SK-N-SH (cell line): ENCODE measurements at regions not wholly inside any gene's neighbourhood (a gene's known extent, or its start where the extent isn't known, plus 50 kb on each side); places are given as distances from the start of the nearest gene placed in this dataset.

Source experiments
- CTCF ChIA-PET: fragments of 300-600, 350-600 bp; formaldehyde crosslinking; extraction: SDS; loops from one replicate; lab custom pipeline; 2021; lab: Yijun Ruan, JAX
- POLR2A ChIA-PET: fragments of 350-600 bp; sonication (Branson Sonifier 250); formaldehyde crosslinking; extraction: SDS; loops from one replicate; lab custom pipeline; 2020; ENCODE audit warnings: antibody characterized with exemption, inconsistent platforms; lab: Yijun Ruan, JAX
- DNase-seq: peaks from one replicate; pipeline ENCODE4 v3.0.0; 2012
- H2AFZ ChIP-seq: fragments of 200-600 bp; sonication (generic); 2 replicates; pipeline ENCODE4 v1.8.1; 2016; ENCODE audit warnings: antibody characterized with exemption, mild to moderate bottlenecking, low read depth
- H3F3A ChIP-seq: fragments of 200-600 bp; sonication (generic); replicated peaks from 2 replicates; pipeline ENCODE3; 2016; ENCODE audit warnings: antibody characterized with exemption, mild to moderate bottlenecking; ENCODE audit not compliant: insufficient read depth
- H3K27ac ChIP-seq, 2 experiments: fragments of 200-500 bp in 1 of 2; fragments of 200-600 bp in 1 of 2; sonication (Bioruptor generic) in 1 of 2; sonication (generic), shearing (Covaris generic) in 1 of 2; 2 replicates each; pipeline versions ENCODE4 v1.5.1 to v1.6.1; 2014 to 2016; ENCODE audit warnings: low read depth in 2 of 2, inconsistent platforms in 1 of 2, low read length in 1 of 2, mild to moderate bottlenecking in 1 of 2, mixed read lengths in 1 of 2
- H3K27me3 ChIP-seq: fragments of 200-600 bp; sonication (generic), shearing (Covaris generic); 2 replicates; pipeline ENCODE4 v1.6.1; 2016; ENCODE audit warnings: mixed run types; ENCODE audit not compliant: insufficient read depth
- H3K36me3 ChIP-seq, 2 experiments: fragments of 200-500 bp in 1 of 2; fragments of 200-600 bp in 1 of 2; sonication (Bioruptor generic) in 1 of 2; sonication (generic) in 1 of 2; replicated peaks in 1 of 2; 2 replicates each; pipeline versions ENCODE3 to v1.5.1; 2014 to 2016; ENCODE audit warnings: low read length in 1 of 2, mild to moderate bottlenecking in 1 of 2; ENCODE audit not compliant: insufficient read depth in 2 of 2, control insufficient read depth in 1 of 2
- H3K4me1 ChIP-seq, 2 experiments: fragments of 200-500 bp in 1 of 2; fragments of 200-600 bp in 1 of 2; sonication (Bioruptor generic) in 1 of 2; sonication (generic), shearing (Covaris generic) in 1 of 2; 2 replicates each; pipeline versions ENCODE4 v1.5.1 to v1.6.1; 2014 to 2016; ENCODE audit warnings: low read depth in 1 of 2, low read length in 1 of 2, mixed run types in 1 of 2; ENCODE audit not compliant: insufficient read depth in 2 of 2, control insufficient read depth in 1 of 2
- H3K4me2 ChIP-seq: fragments of 200-600 bp; sonication (generic), shearing (Covaris generic); 2 replicates; pipeline ENCODE4 v1.6.1; 2017; ENCODE audit warnings: mixed run types
- H3K4me3 ChIP-seq, 2 experiments: fragments of 200-500 bp in 1 of 2; fragments of 200-600 bp in 1 of 2; sonication (Bioruptor generic) in 1 of 2; sonication (generic), shearing (Covaris generic) in 1 of 2; 2 replicates each; pipeline versions ENCODE4 v1.5.1 to v1.8.1; 2014 to 2016; ENCODE audit warnings: low read depth in 2 of 2, inconsistent platforms in 1 of 2, low read length in 1 of 2, mild to moderate bottlenecking in 1 of 2, mixed read lengths in 1 of 2, moderate library complexity in 1 of 2
- H3K79me2 ChIP-seq: fragments of 200-600 bp; sonication (generic); 2 replicates; pipeline ENCODE4 v1.8.1; 2017; ENCODE audit warnings: mild to moderate bottlenecking; ENCODE audit not compliant: insufficient read depth
- H3K9ac ChIP-seq: fragments of 200-600 bp; sonication (generic); 2 replicates; pipeline ENCODE4 v1.6.1; 2017; ENCODE audit warnings: mixed run types
- H3K9me2 ChIP-seq: fragments of 200-600 bp; sonication (generic); 2 replicates; pipeline ENCODE4 v1.6.1; 2017; ENCODE audit warnings: mixed run types
- H3K9me3 ChIP-seq: fragments of 200-600 bp; sonication (generic); 2 replicates; pipeline ENCODE4 v1.6.1; 2017; ENCODE audit warnings: mixed run types, mild to moderate bottlenecking, moderate library complexity
- H4K20me1 ChIP-seq: fragments of 200-600 bp; sonication (generic); 2 replicates; pipeline ENCODE4 v1.6.1; 2017; ENCODE audit warnings: mild to moderate bottlenecking, mixed run types; ENCODE audit not compliant: insufficient read depth
- CHD2 ChIP-seq: fragments of 150-350 bp; IDR thresholded peaks from 2 replicates; pipeline ENCODE4 v1.6.1; 2018; ENCODE audit warnings: low read length; ENCODE audit not compliant: partially characterized antibody
- ELF1 ChIP-seq: IDR thresholded peaks from 2 replicates; pipeline ENCODE4 v1.4.0; 2012
- FOXM1 ChIP-seq: IDR thresholded peaks from 2 replicates; pipeline ENCODE4 v1.4.0; 2012; ENCODE audit warnings: low read depth, mild to moderate bottlenecking
- GABPA ChIP-seq: IDR thresholded peaks from 2 replicates; pipeline ENCODE4 v1.4.0; 2012; ENCODE audit warnings: low read depth, mild to moderate bottlenecking
- JUND ChIP-seq: IDR thresholded peaks from 2 replicates; pipeline ENCODE4 v1.4.0; 2012
- MAX ChIP-seq: IDR thresholded peaks from 2 replicates; pipeline ENCODE4 v1.4.0; 2012; ENCODE audit warnings: low read depth
- MXI1 ChIP-seq: IDR thresholded peaks from 2 replicates; pipeline ENCODE4 v1.6.1; 2012; ENCODE audit warnings: mild to moderate bottlenecking, low read depth, low read length, improper control_type of control experiment
- NRF1 ChIP-seq: IDR thresholded peaks from 2 replicates; pipeline ENCODE4 v1.6.1; 2012; ENCODE audit warnings: low read depth, mild to moderate bottlenecking, low read length
- POLR2AphosphoS5 ChIP-seq: IDR thresholded peaks from 2 replicates; pipeline ENCODE4 v1.6.1; 2012; ENCODE audit warnings: low read depth, low read length
- RCOR1 ChIP-seq: fragments of 150-350 bp; IDR thresholded peaks from 2 replicates; pipeline ENCODE4 v1.6.1; 2017; ENCODE audit warnings: antibody characterized with exemption, low read length
- RXRA ChIP-seq: IDR thresholded peaks from 2 replicates; pipeline ENCODE4 v1.4.0; 2012; ENCODE audit warnings: low read depth, mild to moderate bottlenecking, borderline replicate concordance
- SIN3A ChIP-seq: IDR thresholded peaks from 2 replicates; pipeline ENCODE4 v1.6.1; 2012; ENCODE audit warnings: low read depth, mild to moderate bottlenecking, low read length, moderate library complexity, borderline replicate concordance
- TAF1 ChIP-seq: IDR thresholded peaks from 2 replicates; pipeline ENCODE4 v1.6.1; 2012; ENCODE audit warnings: low read depth, mild to moderate bottlenecking, low read length, moderate library complexity, borderline replicate concordance
- USF2 ChIP-seq: fragments of 150-350 bp; IDR thresholded peaks from 2 replicates; pipeline ENCODE4 v1.6.1; 2017; ENCODE audit warnings: antibody characterized with exemption, low read length, low read depth, borderline replicate concordance
- YY1 ChIP-seq: IDR thresholded peaks from 2 replicates; pipeline ENCODE4 v1.4.0; 2012; ENCODE audit warnings: low read depth, mild to moderate bottlenecking
- WGBS: methylation state at CpG from one replicate; pipeline ENCODE4 v1.1.6; 2017; ENCODE audit warnings: low lambda C conversion rate; 5-methylcytosine and 5-hydroxymethylcytosine counted together
- TF ChIP-seq, protein P1 (sequence below): IDR thresholded peaks from 2 replicates; pipeline ENCODE4 v1.4.0; 2012; ENCODE audit warnings: low read depth, borderline replicate concordance
- TF ChIP-seq, protein P2 (sequence below): fragments of 200-600 bp; sonication (generic); IDR thresholded peaks from 2 replicates; pipeline ENCODE4 v1.6.1; 2017; ENCODE audit warnings: antibody characterized with exemption, mild to moderate bottlenecking, moderate library complexity
- TF ChIP-seq, protein P3 (sequence below): IDR thresholded peaks from 2 replicates; pipeline ENCODE4 v1.4.0; 2012; ENCODE audit warnings: low read depth, borderline replicate concordance

DNA sequence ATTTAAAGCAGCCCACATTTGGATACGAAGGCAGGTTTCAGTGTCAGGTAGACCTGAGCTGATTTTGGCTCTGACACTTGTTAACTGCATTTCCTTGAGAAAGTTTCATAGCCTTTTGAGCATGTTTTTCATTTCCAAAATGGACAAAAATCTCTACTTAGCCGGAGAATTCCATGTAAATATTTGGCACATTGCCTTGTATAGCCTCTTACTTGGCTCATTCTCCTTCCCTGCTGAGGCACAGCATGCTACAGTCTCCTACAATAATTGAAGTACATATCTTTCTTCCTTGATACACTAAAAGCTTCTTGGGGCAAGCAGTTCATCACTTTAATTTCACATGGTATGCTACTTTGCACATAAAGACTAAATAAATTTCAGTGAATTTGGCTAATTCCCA, 772.2 kb upstream of the CHAC2 start:
- Histone ChIP-seq H3K79me2 (no peaks in the 10 kb centered on the region), H3K9ac (no peak overlapping the region), H2AFZ (no peak overlapping the region), H3F3A (no peaks in the 10 kb centered on the region)
- 2% methylated on average over 2 of the region's 2 CpGs for WGBS
- CTCF ChIA-PET = no interaction called here
- no peak for TF ChIP-seq SIN3A
- TF ChIP-seq POLR2AphosphoS5 = no peak
- TF ChIP-seq CHD2 = no peak
- TF ChIP-seq, protein P1, sequence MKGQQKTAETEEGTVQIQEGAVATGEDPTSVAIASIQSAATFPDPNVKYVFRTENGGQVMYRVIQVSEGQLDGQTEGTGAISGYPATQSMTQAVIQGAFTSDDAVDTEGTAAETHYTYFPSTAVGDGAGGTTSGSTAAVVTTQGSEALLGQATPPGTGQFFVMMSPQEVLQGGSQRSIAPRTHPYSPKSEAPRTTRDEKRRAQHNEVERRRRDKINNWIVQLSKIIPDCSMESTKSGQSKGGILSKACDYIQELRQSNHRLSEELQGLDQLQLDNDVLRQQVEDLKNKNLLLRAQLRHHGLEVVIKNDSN = no peak
- TF ChIP-seq MAX = no peak
- TF ChIP-seq FOXM1 = no peak
- TF ChIP-seq YY1 = no peak
- TF ChIP-seq, protein P2, sequence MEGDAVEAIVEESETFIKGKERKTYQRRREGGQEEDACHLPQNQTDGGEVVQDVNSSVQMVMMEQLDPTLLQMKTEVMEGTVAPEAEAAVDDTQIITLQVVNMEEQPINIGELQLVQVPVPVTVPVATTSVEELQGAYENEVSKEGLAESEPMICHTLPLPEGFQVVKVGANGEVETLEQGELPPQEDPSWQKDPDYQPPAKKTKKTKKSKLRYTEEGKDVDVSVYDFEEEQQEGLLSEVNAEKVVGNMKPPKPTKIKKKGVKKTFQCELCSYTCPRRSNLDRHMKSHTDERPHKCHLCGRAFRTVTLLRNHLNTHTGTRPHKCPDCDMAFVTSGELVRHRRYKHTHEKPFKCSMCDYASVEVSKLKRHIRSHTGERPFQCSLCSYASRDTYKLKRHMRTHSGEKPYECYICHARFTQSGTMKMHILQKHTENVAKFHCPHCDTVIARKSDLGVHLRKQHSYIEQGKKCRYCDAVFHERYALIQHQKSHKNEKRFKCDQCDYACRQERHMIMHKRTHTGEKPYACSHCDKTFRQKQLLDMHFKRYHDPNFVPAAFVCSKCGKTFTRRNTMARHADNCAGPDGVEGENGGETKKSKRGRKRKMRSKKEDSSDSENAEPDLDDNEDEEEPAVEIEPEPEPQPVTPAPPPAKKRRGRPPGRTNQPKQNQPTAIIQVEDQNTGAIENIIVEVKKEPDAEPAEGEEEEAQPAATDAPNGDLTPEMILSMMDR = no peak
- no peak for TF ChIP-seq GABPA
- no peak for TF ChIP-seq USF2
- no peak for TF ChIP-seq MXI1
- no peak for TF ChIP-seq JUND
- no peak for TF ChIP-seq TAF1
- TF ChIP-seq, protein P3, sequence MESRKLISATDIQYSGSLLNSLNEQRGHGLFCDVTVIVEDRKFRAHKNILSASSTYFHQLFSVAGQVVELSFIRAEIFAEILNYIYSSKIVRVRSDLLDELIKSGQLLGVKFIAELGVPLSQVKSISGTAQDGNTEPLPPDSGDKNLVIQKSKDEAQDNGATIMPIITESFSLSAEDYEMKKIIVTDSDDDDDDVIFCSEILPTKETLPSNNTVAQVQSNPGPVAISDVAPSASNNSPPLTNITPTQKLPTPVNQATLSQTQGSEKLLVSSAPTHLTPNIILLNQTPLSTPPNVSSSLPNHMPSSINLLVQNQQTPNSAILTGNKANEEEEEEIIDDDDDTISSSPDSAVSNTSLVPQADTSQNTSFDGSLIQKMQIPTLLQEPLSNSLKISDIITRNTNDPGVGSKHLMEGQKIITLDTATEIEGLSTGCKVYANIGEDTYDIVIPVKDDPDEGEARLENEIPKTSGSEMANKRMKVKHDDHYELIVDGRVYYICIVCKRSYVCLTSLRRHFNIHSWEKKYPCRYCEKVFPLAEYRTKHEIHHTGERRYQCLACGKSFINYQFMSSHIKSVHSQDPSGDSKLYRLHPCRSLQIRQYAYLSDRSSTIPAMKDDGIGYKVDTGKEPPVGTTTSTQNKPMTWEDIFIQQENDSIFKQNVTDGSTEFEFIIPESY = no peak
- TF ChIP-seq RXRA = no peak
- TF ChIP-seq ELF1 = no peak
- TF ChIP-seq NRF1 = no peak
- TF ChIP-seq RCOR1 = no peak
- TF ChIP-seq, all 33 proteins: peak for 0
- H3K27ac ChIP-seq = no peak overlapping the region
- POLR2A ChIA-PET = no interaction called here
- no peaks in the 10 kb centered on the region for H4K20me1 ChIP-seq
- H3K4me3 ChIP-seq = no peak overlapping the region
- H3K4me1 ChIP-seq = no peaks in the 10 kb centered on the region
- no peaks in the 10 kb centered on the region for H3K36me3 ChIP-seq
- no peaks in the 10 kb centered on the region for H3K9me2 ChIP-seq
- no peak overlapping the region for H3K4me2 ChIP-seq
- no peaks in the 10 kb centered on the region for H3K9me3 ChIP-seq
- no peak for DNase-seq
- H3K27me3 ChIP-seq = no peaks in the 10 kb centered on the region
